ENCODE measurements at regions not wholly inside any gene's neighbourhood (a gene's known extent, or its start where the extent isn't known, plus 50 kb on each side); places are given as distances from the start of the nearest gene placed in this dataset.
"Not testable (repeated sequence)": the region's sequence is repeated elsewhere in the genome, so short reads cannot be mapped to it uniquely, and the experiment has no call there.

- no peak for DNase-seq
Measured at GRCh38 chr11:29623144-29623722, 393.6 kb downstream of the KCNA4 start.

DNA sequence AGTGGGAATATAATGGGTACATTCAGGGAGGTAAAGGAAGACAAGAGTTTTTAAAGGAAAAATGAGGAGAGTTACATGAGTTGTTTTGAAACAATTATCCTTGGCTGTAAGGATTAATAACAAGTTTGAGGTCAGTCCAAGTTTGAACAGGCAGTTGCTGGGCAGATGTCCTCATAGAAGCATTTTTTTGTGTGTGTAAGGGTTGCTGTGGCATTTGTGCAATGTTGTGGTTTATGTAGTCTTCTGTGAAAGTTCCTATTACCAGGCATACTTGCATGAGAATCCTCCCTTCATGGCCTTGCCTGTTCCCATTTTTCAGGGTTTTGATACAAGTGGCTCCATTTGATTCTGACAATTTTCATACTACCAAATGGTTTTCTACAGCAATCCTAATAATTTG, 400.2 kb downstream of the KCNA4 start:
- no peak for DNase-seq

DNA sequence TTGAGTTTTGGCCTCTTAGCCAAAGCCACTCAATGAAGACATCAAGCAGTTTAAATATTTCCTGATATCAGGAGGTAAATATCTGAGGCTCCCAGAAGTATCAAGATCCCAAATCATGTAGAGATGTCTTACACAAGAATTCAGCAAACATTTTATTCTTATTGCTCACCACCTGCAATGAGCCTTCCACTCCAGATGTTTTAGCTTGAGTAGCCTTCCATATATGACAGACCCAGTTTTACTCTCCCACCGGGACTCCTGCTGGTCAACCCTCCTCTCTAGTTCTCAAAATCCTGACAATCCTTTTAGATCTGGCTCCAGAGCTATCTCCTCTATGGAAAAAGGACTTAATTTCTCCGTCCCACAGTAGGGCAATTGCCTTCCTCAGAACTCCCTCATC, 404.4 kb downstream of the KCNA4 start:
- DNase-seq, result no peak

DNA sequence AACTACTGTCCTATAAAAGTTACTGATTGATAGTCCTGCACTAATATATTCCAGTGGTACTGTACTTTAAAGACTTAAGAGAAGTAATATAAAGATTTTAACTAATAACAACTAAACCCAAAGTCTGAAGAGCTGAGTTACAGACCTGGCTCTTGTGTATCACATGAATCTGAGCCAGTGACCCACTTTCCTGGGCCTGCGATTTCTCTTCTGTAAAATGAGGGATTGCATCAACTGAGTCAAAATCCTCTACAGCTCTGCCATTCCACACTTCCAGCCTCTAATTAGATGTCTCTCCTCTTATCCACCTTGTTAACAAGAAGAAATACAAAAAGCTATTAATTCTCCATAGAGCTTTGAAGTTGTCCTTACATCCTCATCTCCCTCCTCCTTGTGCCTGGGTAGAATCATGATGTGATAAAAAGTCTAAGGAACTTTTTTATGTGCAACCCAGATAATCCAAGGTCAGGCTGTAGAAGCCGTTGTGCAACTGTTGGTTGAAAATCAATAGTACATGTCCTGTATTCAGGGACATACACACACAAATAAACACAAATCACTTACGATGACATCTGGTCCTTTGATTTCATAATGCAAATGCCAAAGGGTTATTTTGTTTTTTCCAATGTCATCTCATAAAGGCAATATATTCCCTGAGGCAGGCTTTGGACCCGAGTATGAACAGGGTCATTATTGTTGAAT, 410.3 kb downstream of the KCNA4 start:
- no peak for DNase-seq

GRCh38 chr11:29600151-29600575, 416.7 kb downstream of the KCNA4 start:
- DNase-seq, result not testable (repeated sequence)

DNA sequence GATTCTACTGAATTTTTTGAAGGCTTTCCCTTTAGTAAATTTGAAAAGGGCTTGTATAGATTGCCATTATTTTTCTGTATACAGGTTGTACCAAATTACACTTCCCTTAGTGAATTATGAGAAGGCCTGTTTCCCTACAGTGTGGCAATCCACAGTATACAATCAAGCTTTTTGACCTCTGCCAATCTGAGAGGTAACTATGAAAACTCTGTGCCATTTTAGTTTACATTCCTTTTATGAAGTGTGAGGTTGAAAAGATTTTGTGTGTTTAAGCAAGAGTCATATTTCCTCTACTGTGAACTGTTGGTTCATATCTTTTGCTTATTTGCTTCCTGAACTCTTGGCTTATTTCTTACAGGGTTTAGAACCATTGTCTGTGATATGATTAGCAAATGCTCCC, 432.5 kb downstream of the KCNA4 start:
- no peak for DNase-seq

GRCh38 chr11:29578806-29579205, 438.0 kb downstream of the KCNA4 start:
- DNase-seq, result no peak

DNA sequence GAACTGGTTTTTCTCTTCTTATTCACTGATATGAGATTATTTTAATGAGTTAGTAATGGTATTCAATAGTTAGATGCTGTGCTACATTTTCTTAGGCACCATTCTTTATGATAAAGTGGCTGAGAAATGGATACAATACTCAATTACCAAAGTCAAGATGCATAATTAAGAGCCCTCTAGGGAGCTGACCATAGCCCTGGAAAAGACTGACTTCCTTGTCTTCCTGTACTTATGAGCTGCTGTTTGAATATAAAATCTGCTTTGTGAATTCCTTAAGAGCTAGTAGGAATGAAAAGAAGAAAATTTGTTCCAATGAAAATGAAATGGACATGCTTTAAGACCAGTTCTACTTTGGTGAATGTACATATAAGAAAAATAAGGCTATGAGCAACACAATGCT, 452.3 kb downstream of the KCNA4 start:
- no peak for DNase-seq

- DNase-seq, result no peak
Measured at GRCh38 chr11:29562183-29562582, 454.6 kb downstream of the KCNA4 start.

DNA sequence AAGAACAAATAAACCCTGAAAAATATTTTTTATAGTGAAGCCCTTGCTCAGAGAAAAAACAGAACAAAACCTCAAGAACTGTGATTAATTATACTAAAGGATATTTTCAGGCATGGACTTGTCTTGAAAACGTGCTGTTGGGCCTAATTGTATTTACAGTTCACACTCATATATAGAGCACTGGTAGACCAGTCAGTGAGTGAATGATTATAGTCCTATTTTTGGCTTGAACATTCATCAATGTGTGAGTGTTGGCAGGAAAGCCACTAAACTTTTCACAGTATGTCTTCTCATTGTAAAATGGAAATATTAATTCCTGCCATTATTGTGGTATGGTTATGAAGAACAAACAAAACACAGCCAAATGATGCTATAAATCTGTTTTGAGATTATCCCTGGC, 462.8 kb downstream of the KCNA4 start:
- DNase-seq, result no peak

DNA sequence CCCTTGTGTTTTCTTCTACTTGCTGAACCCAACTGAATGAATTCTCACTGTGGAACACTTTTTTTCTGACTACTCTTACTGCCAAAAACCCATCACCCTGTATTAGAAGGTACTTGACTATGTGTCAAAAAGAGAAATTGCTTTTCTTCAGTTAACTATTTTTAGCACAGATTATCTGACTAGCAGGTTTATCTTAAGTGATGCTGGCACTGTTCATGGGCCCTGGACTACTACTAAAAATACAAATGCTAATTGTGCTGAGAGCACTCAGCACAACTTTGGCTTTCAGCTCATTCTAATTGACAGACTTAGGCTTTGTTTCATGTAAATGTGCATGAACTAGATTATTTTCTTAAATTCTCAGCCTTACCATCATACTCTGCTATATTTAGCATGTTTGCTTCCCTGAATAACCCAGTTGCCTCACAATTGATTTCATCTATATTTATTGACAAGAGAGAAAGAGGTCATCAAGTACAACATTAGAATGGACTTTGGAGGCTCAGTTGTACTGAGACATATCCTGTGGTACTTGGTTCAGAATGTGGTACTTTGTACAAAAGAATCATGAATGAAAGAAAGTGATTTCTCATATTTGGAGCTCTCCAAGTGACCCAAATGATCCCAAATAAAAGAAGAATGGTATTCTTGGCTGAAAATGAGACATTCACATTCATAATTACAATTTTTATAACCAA, 478.3 kb downstream of the KCNA4 start:
- no peak for DNase-seq

- DNase-seq, result no peak
Measured at GRCh38 chr11:29534836-29535235, 482.0 kb downstream of the KCNA4 start.

- DNase-seq, result no peak
Measured at GRCh38 chr11:29530961-29531360, 485.9 kb downstream of the KCNA4 start.

- DNase-seq, result peak; percentile 81
Measured at GRCh38 chr11:29527391-29527936, 489.4 kb downstream of the KCNA4 start.

GRCh38 chr11:29518389-29519174, 498.2 kb downstream of the KCNA4 start:
- peak; percentile 12 for DNase-seq

DNA sequence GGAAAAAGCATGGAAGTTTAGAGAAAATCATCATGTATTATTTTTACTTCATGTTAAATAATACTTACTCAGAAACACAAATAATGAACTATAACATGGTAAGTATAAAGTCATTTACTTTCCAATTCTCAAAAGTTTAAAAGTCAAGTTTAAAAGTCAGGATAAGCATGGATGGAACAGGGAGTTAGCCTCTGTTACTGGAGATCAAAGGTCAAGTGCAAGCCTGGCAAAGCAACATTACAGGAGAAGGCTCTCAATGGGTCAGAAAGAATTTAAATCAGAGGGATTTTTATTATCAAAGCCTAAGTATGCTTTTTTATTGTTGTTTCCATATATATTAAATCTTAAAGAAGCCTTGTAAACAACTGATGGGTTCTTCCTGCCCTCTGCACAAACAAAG, 505.4 kb downstream of the KCNA4 start:
- DNase-seq, result no peak

DNA sequence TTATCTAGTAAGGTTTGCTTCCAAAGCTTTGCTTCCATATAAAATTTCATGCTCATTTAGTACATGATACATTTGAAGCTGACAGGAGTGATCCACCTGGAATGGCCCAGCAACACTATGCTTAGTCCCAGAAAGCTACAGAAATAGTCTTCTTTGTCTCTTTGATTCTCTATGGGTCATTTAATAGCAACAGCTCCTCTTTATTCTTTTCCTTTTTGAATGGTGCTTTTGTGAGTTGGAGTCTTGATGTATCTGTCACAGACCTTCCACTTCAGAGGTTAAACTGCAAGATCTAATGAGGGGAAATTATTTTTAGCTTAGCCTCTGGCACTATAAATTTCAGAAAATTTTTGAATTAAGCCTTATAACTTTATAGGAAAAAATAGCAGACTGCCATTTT, 509.5 kb downstream of the KCNA4 start:
- no peak for DNase-seq

DNA sequence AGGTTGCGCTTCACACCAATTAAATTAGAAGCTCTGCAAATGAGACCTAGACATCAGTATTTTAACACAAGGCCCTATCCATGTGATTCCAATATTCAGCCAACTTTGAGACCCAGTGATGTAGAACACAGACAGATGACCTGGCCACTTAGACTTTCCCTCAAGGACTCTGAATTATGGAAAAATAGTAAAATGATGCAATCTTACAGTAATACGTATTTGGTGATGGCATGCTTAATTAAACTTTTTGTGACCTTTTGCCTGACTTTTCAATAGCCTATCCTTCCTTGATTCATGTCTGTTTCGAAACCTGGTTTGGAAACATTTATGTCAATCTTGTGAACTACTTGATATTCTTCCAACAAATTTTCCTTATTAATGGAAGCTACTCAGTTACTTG, 521.2 kb downstream of the KCNA4 start:
- DNase-seq, result no peak

- no peak for DNase-seq
Measured at GRCh38 chr11:29490938-29491337, 525.9 kb downstream of the KCNA4 start.

- no peak for DNase-seq
Measured at GRCh38 chr11:29486301-29486700, 530.5 kb downstream of the KCNA4 start.

DNA sequence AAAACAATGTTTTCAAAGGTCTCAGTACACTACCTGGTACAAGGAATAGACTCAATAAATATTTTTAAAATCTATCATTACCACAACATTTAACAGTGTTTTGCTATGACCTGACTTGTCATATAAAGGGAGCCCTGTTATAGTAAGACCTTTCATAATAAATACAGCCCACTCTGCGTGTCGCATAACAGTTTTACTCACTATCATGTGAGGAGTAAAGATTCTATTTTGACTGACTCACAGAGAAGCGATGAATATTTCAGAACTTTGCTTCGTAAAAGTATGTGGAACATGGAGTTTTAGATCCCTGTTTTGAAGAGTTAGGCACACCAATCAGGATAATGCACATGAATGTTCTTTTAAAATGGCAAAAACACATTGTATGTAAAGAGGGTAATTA, 531.2 kb downstream of the KCNA4 start:
- no peak for DNase-seq

GRCh38 chr11:29484548-29484947, 532.3 kb downstream of the KCNA4 start:
- no peak for DNase-seq

GRCh38 chr11:29483831-29484230, 533.0 kb downstream of the KCNA4 start:
- no peak for DNase-seq
